Neural cell (in vitro differentiated cells): ENCODE measurements at regions not wholly inside any gene's neighbourhood (a gene's known extent, or its start where the extent isn't known, plus 50 kb on each side); places are given as distances from the start of the nearest gene placed in this dataset.

ENCODE experiments used
- CTCF ChIP-seq: fragments of 450-650 bp; IDR thresholded peaks from 2 replicates; pipeline ENCODE4 v1.5.1; 2014; ENCODE audit warnings: antibody characterized with exemption, mild to moderate bottlenecking, moderate library complexity; ENCODE audit not compliant: poor library complexity, severe bottlenecking
- EP300 ChIP-seq: fragments of 450-650 bp; conservative IDR thresholded peaks from 2 replicates; pipeline ENCODE4 v1.6.1; 2014; ENCODE audit warnings: antibody characterized with exemption, mild to moderate bottlenecking, moderate library complexity; ENCODE audit not compliant: poor library complexity, severe bottlenecking
- EZH2 ChIP-seq: fragments of 200-600, 300-800 bp; shearing (Covaris generic), sonication (generic); IDR thresholded peaks from 2 replicates; pipeline ENCODE4 v1.6.1; 2014; ENCODE audit warnings: antibody characterized with exemption, low read length, borderline replicate concordance, mild to moderate bottlenecking; ENCODE audit not compliant: insufficient read depth, poor library complexity, severe bottlenecking
- POLR2AphosphoS5 ChIP-seq: IDR thresholded peaks from 2 replicates; pipeline ENCODE4 v1.6.1; 2012
- REST ChIP-seq: IDR thresholded peaks from 2 replicates; pipeline ENCODE4 v1.6.1; 2012; ENCODE audit warnings: borderline replicate concordance
- SMC3 ChIP-seq: fragments of 450-650 bp; conservative IDR thresholded peaks from 2 replicates; pipeline ENCODE4 v1.6.1; 2014; ENCODE audit warnings: antibody characterized with exemption, mild to moderate bottlenecking, moderate library complexity; ENCODE audit not compliant: poor library complexity
- TAF1 ChIP-seq: IDR thresholded peaks from 2 replicates; pipeline ENCODE4 v1.6.1; 2012; ENCODE audit warnings: low read depth

- TF ChIP-seq CTCF (no peak), EZH2 (no peak), POLR2AphosphoS5 (no peak), REST (no peak), EP300 (no peak), SMC3 (no peak), TAF1 (no peak)
Observed at GRCh38 chr16:80914379-80915078, 92.2 kb downstream of the CMC2 start.
